B cell (primary cell): ENCODE measurements at regions not wholly inside any gene's neighbourhood (a gene's known extent, or its start where the extent isn't known, plus 50 kb on each side); places are given as distances from the start of the nearest gene placed in this dataset.

ENCODE experiments used
- ATAC-seq: fragments of 200-7000 bp; cut with Tn5 transposase; one replicate; pipeline ENCODE4 v1.10.0; 2021; ENCODE audit warnings: low read depth, mild to moderate bottlenecking, moderate number of reproducible peaks, moderate library complexity
- CTCF ChIA-PET: fragments of 350-600 bp; sonication (Branson Sonifier 250); formaldehyde crosslinking; loops from one replicate; lab custom pipeline; 2021; ENCODE audit warnings: antibody characterized with exemption, inconsistent platforms; lab: Charles Lee
- POLR2A ChIA-PET: fragments of 350-600 bp; sonication (Branson Sonifier 250); formaldehyde crosslinking; loops from one replicate; lab custom pipeline; 2021; ENCODE audit warnings: antibody characterized with exemption; lab: Charles Lee
- DNase-seq: peaks from one replicate; pipeline ENCODE4 v3.0.0; 2013
- H2AFZ ChIP-seq: 2 replicates; pipeline ENCODE4 v1.6.1; 2012; ENCODE audit warnings: mild to moderate bottlenecking, low read depth, low read length; ENCODE audit not compliant: insufficient read depth, poor library complexity, severe bottlenecking
- H3K27ac ChIP-seq, 2 donors: 1 replicate in 1 of 2; 2 replicates in 1 of 2; pipeline ENCODE4 v1.5.1; 2012 to 2013; ENCODE audit warnings: low read length in 2 of 2, mild to moderate bottlenecking in 2 of 2, moderate library complexity in 1 of 2
- H3K27me3 ChIP-seq, 4 experiments: fragments of 200-600 bp in 1 of 4; sonication (generic) in 1 of 4; replicated peaks in 1 of 4; 1 replicate in 2 of 4; 2 replicates in 2 of 4; pipeline versions ENCODE4 v1.6.1 to v1.7.0; 2013 to 2016; ENCODE audit warnings: low read length in 3 of 4, mild to moderate bottlenecking in 2 of 4, mixed read lengths in 1 of 4, moderate library complexity in 1 of 4; ENCODE audit not compliant: insufficient read depth in 4 of 4, control insufficient read depth in 3 of 4; ENCODE audit errors: control extremely low read depth in 1 of 4
- H3K36me3 ChIP-seq, 2 experiments: replicated peaks in 1 of 2; 1 replicate in 1 of 2; 2 replicates in 1 of 2; pipeline versions ENCODE4 v1.6.1 to v1.7.1; 2013; ENCODE audit warnings: low read length in 1 of 2; ENCODE audit not compliant: insufficient read depth in 2 of 2, control insufficient read depth in 1 of 2; ENCODE audit errors: control extremely low read depth in 1 of 2, extremely low read depth in 1 of 2
- H3K4me1 ChIP-seq, 2 donors: fragments of 200-600 bp in 1 of 2; sonication (generic) in 1 of 2; 1 replicate in 1 of 2; 2 replicates in 1 of 2; pipeline versions ENCODE4 v1.5.1 to v1.6.1; 2013 to 2017; ENCODE audit warnings: low read length in 2 of 2; ENCODE audit not compliant: control insufficient read depth in 2 of 2, insufficient read depth in 2 of 2
- H3K4me2 ChIP-seq: replicated peaks from 2 replicates; pipeline ENCODE3; 2012; ENCODE audit warnings: mild to moderate bottlenecking, low read depth, low read length; ENCODE audit not compliant: poor library complexity, severe bottlenecking
- H3K4me3 ChIP-seq, 5 experiments: fragments of 200-600 bp in 1 of 5; sonication (generic) in 1 of 5; 1 replicate in 3 of 5; 2 replicates in 2 of 5; pipeline versions ENCODE4 v1.5.1 to v1.7.0; 2011 to 2016; ENCODE audit warnings: low read length in 4 of 5, mild to moderate bottlenecking in 4 of 5, low read depth in 2 of 5, control low read depth in 1 of 5, moderate library complexity in 1 of 5; ENCODE audit not compliant: insufficient read depth in 1 of 5; ENCODE audit errors: control extremely low read depth in 1 of 5, extremely low read depth in 1 of 5
- H3K79me2 ChIP-seq: fragments of 200-600 bp; sonication (generic); one replicate; pipeline ENCODE4 v1.6.0; 2016; ENCODE audit warnings: low read length; ENCODE audit not compliant: control insufficient read depth, insufficient read depth
- H3K9ac ChIP-seq: fragments of 200-600 bp; sonication (generic); 2 replicates; pipeline ENCODE4 v1.6.1; 2017; ENCODE audit warnings: mild to moderate bottlenecking, low read length, moderate library complexity
- H3K9me3 ChIP-seq, 3 donors: one replicate each; pipeline versions ENCODE4 v1.6.1 to v1.7.1; 2013; ENCODE audit warnings: low read length in 2 of 3; ENCODE audit not compliant: control insufficient read depth in 2 of 3, insufficient read depth in 1 of 3; ENCODE audit errors: control extremely low read depth in 1 of 3
- H4K20me1 ChIP-seq: 2 replicates; pipeline ENCODE4 v1.6.0; 2012; ENCODE audit warnings: mild to moderate bottlenecking, low read length; ENCODE audit not compliant: insufficient read depth, control insufficient read depth, poor library complexity, severe bottlenecking
- H3K27ac Mint-ChIP-seq: one replicate; pipeline ENCODE4 v1.8.0; 2021; ENCODE audit warnings: mixed read lengths
- H3K27me3 Mint-ChIP-seq: one replicate; pipeline ENCODE4 v1.8.0; 2021; ENCODE audit warnings: mixed read lengths
- H3K4me1 Mint-ChIP-seq: one replicate; pipeline ENCODE4 v1.8.0; 2021; ENCODE audit warnings: mixed read lengths
- H3K4me3 Mint-ChIP-seq: one replicate; pipeline ENCODE4 v1.8.0; 2021; ENCODE audit warnings: mixed read lengths
- H3K9me3 Mint-ChIP-seq: one replicate; pipeline ENCODE4 v1.8.0; 2022; ENCODE audit warnings: mixed read lengths; ENCODE audit not compliant: insufficient read depth
- EZH2 ChIP-seq: IDR thresholded peaks from 2 replicates; pipeline ENCODE4 v1.6.1; 2012; ENCODE audit warnings: borderline replicate concordance, low read depth, mild to moderate bottlenecking, moderate library complexity, low read length; ENCODE audit not compliant: insufficient read depth, poor library complexity, severe bottlenecking
- WGBS: methylation state at CpG from one replicate; pipeline ENCODE4 v1.1.5; 2013; ENCODE audit warnings: missing lambda C conversion rate; ENCODE audit not compliant: insufficient coverage; 5-methylcytosine and 5-hydroxymethylcytosine counted together
- intact Hi-C: fragments of 100-400 bp; cut with micrococcal nuclease; formaldehyde crosslinking; loops from one replicate; pipeline ENCODE4 v1.10.0; 2022
- TF ChIP-seq, protein P1 (sequence below): fragments of 200-600 bp; IDR thresholded peaks from one replicate; pipeline ENCODE4 v1.8.0; 2022; ENCODE audit warnings: antibody characterized with exemption, mild to moderate bottlenecking

DNA sequence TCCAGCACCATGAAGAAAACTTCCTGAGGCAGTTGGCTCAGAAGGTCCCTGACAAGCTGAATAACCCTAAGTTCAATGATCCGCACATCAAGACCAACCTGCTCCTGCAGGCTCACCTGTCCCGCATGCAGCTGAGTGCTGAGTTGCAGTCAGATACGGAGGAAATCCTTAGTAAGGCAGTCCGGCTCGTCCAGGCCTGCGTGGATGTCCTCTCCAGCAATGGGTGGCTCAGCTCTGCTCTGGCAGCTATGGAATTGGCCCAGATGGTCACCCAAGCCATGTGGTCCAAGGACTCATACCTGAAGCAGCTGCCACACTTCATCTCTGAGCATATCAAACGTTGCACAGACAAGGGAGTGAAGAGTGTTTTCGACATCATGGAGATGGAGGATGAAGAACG is 88.4 kb upstream of the SMURF2 start:
- no peak overlapping the region for H3K4me3 Mint-ChIP-seq
- Histone ChIP-seq H3K27me3 (no peaks in the 10 kb centered on the region), H3K9me3 (no peaks in the 10 kb centered on the region), H3K27ac (no peak overlapping the region), H3K9ac (no peak overlapping the region), H4K20me1 (no peaks in the 10 kb centered on the region), H3K4me1 (no peaks in the 10 kb centered on the region), H3K4me3 (no peak overlapping the region), H2AFZ (no peak overlapping the region), H3K79me2 (no peaks in the 10 kb centered on the region), H3K4me2 (no peak overlapping the region), H3K36me3 (peaks cover 3 to 24% of the 10 kb centered on the region in 2 experiments)
- intact Hi-C loops: no loop called here
- H3K4me1 Mint-ChIP-seq: no peaks in the 10 kb centered on the region
- no peak for DNase-seq
- ChIA-PET CTCF (no interaction called here), POLR2A (no interaction called here)
- no peaks in the 10 kb centered on the region for H3K9me3 Mint-ChIP-seq
- TF ChIP-seq EZH2: no peak
- TF ChIP-seq, protein P1, sequence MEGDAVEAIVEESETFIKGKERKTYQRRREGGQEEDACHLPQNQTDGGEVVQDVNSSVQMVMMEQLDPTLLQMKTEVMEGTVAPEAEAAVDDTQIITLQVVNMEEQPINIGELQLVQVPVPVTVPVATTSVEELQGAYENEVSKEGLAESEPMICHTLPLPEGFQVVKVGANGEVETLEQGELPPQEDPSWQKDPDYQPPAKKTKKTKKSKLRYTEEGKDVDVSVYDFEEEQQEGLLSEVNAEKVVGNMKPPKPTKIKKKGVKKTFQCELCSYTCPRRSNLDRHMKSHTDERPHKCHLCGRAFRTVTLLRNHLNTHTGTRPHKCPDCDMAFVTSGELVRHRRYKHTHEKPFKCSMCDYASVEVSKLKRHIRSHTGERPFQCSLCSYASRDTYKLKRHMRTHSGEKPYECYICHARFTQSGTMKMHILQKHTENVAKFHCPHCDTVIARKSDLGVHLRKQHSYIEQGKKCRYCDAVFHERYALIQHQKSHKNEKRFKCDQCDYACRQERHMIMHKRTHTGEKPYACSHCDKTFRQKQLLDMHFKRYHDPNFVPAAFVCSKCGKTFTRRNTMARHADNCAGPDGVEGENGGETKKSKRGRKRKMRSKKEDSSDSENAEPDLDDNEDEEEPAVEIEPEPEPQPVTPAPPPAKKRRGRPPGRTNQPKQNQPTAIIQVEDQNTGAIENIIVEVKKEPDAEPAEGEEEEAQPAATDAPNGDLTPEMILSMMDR: no peak
- H3K27ac Mint-ChIP-seq: no peak overlapping the region
- over 99% methylated on average over 8 of the region's 9 CpGs for WGBS
- ATAC-seq: no peak
- H3K27me3 Mint-ChIP-seq: no peaks in the 10 kb centered on the region

GRCh38 chr17:64749306-64749705 is 87.2 kb upstream of the SMURF2 start:
- H3K9ac ChIP-seq: no peak overlapping the region
- TF ChIP-seq, protein P1: no peak
- no peak for TF ChIP-seq EZH2
- H2AFZ ChIP-seq: no peak overlapping the region
- H3K4me3 ChIP-seq: no peak overlapping the region
- intact Hi-C loops: no loop called here
- no peaks in the 10 kb centered on the region for H3K4me1 ChIP-seq
- ATAC-seq (no peak), DNase-seq (no peak)
- Mint-ChIP-seq H3K9me3 (no peaks in the 10 kb centered on the region), H3K4me3 (no peak overlapping the region), H3K27me3 (no peaks in the 10 kb centered on the region), H3K4me1 (no peaks in the 10 kb centered on the region), H3K27ac (no peak overlapping the region)
- no peak overlapping the region for H3K27ac ChIP-seq
- ChIA-PET CTCF (no interaction called here), POLR2A (no interaction called here)
- no peaks in the 10 kb centered on the region for H4K20me1 ChIP-seq
- peaks cover 3 to 20% of the 10 kb centered on the region in 2 experiments for H3K36me3 ChIP-seq
- no peaks in the 10 kb centered on the region for H3K9me3 ChIP-seq
- WGBS: 100% methylated on average over 2 of the region's 4 CpGs
- H3K4me2 ChIP-seq: no peak overlapping the region
- no peaks in the 10 kb centered on the region for H3K27me3 ChIP-seq
- no peaks in the 10 kb centered on the region for H3K79me2 ChIP-seq
